Islet precursor cell (in vitro differentiated cells): ENCODE measurements at regions not wholly inside any gene's neighbourhood (a gene's known extent, or its start where the extent isn't known, plus 50 kb on each side); places are given as distances from the start of the nearest gene placed in this dataset.
"Not testable (repeated sequence)": the region's sequence is repeated elsewhere in the genome, so short reads cannot be mapped to it uniquely, and the experiment has no call there.

Experiments used
- DNase-seq: peaks from one replicate; pipeline ENCODE4 v3.0.0-alpha.2; 2018

DNA sequence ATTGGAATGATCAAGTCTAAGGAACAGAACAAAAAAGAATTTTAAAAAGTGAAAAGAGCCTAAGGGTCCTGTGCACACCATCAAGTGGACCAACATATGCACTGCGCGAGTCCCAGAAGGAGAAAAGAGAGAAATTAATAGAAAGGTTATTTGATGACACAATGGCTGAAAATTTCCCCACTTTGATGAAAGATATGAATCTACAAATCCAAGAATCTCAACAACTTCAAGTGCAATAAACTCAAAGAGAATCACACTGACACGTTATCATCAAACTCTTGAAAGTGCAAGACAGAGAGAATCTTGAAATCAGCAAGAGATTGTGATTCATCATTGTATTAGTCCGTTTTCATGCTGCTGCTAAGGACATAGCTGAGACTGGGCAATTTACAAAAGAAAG is 230.8 kb downstream of the ADAMTS15 start:
- DNase-seq, result no peak

GRCh38 chr11:130682471-130682870 is 233.8 kb downstream of the SNX19 start:
- DNase-seq, result not testable (repeated sequence)

DNA sequence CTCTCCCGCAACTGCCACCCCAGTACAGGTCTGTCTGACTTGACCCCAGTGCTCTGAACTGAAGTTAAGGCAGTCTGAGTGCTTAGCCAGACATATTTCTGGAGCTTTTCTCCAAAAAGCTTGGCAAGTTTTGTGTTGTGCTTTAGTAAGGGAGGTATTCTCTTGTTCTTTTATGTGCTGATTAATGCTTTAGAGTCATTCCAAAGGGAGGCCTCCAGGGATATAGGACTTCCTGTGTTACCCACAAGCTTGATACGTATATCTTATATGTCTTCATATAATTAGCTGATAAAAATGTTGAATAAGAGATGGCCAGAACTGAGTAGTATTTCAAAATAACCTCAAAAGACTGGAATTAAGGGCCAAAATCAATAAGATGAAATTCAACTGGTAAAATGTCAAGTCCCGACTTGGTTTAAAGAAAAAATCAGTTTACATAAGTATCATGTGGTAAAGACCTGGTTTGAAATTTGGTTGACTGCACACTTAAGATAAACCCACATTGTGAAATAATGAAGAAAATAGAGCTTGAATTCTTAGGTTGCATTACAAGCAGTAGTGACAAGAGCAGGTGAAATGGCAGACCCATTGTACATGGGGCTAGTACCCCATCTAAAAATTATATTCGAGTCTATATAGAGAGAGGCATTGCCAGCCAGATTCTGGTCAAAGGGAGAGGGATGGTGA is 226.9 kb downstream of the SNX19 start:
- no peak for DNase-seq

- no peak for DNase-seq
Observed at GRCh38 chr11:130691581-130691980, 224.7 kb downstream of the SNX19 start.

DNA sequence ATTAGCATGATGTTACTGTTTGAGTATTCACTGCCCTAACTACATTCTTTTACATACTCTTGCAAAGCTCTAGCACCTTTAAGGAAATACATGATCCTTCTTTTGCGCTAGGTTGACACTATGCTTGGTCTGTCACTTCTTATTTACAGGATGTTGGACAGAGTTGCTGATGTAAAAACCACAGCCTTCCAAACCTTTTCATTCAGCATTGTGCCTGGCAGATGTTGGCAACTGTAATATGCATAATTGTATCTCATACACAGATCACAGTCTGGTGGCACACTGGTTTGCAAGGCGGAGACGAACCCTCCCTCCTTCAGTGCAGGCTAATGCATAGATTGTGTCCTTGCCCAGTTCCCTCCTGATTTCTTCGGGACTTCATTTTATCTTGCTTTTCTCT is 224.1 kb downstream of the SNX19 start:
- DNase-seq, result no peak

GRCh38 chr11:130693543-130693942 is 222.7 kb downstream of the SNX19 start:
- DNase-seq, result no peak

DNA sequence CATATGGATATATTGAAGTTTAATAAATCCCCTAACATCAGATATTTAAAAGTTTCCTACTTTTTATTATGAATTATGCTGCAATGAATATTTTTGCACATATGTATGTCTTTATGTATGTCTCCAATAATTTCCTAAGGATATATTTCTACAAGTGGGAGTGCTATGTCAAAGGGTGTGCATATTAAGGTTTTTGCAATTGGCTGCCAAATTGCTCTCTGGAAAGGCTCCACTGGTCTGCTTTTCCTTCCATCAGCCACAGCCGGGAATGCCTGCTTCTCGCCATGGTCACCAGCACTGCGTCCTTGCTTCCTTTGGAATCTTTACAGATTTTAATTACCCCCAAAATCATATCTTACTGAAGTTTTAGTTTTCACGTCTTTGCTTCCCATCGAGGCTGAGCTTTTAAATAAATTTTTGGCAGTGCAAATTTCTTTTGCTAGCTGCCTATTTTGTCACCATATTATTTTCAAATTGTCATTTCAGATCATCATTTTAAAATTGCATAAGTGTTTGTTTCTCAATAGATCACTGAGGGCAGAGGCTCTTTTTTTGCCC is 221.7 kb downstream of the SNX19 start:
- no peak for DNase-seq

- DNase-seq, result no peak
Observed at GRCh38 chr11:130698174-130698573, 218.1 kb downstream of the SNX19 start.

- DNase-seq, result no peak
Observed at GRCh38 chr11:130699561-130699960, 216.7 kb downstream of the SNX19 start.

GRCh38 chr11:130700092-130700491 is 216.2 kb downstream of the SNX19 start:
- DNase-seq, result no peak

- DNase-seq, result no peak
Observed at GRCh38 chr11:130703489-130704190, 212.6 kb downstream of the SNX19 start.

- no peak for DNase-seq
Observed at GRCh38 chr11:130705670-130706421, 210.4 kb downstream of the SNX19 start.

DNA sequence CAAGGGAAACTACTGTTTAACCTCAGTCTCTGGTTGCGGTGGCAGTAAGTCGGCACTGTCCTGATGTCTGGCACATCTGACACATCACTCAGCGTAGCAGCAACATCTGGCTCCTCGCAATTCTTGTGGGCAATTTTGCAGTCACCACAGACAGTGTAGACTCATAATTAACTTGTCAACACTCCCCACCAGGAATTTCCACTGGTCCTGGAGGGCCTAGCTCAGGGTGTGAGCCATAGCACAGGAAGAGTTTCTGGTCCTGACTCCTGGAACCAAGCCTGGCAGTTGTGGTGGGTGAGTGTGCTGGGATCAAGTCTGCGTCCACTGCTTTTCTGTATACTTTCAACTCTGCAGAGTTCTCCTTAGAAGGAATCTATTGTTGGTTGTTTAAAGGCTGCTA is 209.7 kb downstream of the SNX19 start:
- no peak for DNase-seq

- DNase-seq, result no peak
Observed at GRCh38 chr11:130707217-130707616, 209.1 kb downstream of the SNX19 start.

- DNase-seq, result no peak
Observed at GRCh38 chr11:130709531-130709930, 206.7 kb downstream of the SNX19 start.

DNA sequence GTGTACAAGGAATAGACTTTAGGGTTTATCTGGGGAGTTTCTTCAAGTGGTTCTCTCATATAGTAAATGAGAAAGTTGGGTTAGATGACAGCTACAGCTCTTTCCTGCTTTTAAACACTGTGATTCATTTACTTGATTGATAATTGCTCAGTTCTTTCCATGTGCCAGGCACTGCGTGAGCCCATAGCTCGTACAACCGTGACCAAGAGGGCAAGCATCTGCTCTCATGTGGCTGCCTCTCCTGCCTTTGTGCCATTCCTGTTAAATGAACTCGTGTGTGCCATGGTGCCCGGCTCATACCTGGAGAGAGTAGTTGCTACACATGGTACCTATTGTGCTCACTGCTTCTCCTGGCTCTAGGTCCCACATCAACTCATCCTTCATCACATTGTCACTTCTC is 206.3 kb downstream of the SNX19 start:
- no peak for DNase-seq

DNA sequence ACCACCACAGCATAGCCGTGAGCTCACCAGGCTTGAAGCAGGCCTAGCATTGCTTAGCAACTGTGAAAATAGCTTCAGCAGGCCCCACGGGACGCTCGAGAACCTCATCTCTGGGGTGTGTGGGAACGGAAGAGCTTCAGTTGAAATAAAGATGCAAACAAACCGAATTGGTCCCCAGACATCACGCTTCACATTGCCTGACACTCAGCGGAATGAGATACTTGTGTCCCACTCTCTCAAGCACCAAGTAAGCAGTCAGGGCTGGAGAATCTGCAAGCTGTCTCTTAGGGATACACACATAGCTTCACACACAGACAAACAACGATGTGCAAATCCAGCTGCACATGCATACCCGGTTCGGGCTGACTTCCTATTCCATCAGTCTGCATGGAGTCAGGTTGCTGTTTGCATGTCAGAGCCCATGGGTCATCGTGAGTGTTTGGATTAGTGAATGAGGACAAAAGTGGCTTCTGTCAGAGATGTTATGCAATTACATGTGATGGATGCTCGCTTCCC is 205.7 kb downstream of the SNX19 start:
- no peak for DNase-seq

DNA sequence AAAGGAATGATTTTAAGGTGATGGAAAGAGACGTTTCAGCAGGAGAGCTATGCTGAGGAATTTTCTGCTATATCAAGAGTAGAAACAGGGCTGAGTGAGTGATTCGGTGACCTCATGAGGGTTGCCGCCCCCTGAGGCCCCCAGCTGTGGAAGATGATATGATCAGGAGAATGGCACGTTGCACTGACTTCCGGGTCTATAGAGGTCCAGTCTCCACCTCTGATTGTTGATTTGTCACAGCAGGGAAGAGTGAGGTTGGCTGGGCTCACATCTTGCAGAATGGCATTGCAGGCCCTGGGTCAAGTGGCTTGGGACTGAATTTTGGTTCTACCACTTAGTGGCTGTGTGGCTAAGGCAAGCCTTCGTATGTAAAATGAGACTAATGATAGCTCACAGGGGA is 205.1 kb downstream of the SNX19 start:
- DNase-seq, result no peak

- DNase-seq, result no peak
Observed at GRCh38 chr11:130712480-130712879, 203.8 kb downstream of the SNX19 start.

GRCh38 chr11:130715085-130715876 is 201.0 kb downstream of the SNX19 start:
- DNase-seq, result no peak

DNA sequence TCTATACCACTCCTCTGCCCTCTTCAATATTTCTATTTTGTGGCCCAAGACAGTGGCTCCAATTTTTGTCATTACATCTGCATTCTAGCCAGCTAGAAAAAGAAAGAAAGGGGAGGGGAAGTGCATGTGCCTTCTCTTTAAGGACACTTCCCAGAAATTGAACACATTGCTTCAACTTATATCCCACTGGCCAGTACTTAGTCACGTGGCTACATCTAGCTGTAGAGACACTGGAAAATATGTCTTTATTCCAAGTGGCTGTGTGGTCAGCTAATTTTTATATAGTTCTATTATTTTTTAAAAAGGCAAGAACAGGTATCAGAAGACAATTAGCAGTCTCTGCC is 200.4 kb downstream of the SNX19 start:
- no peak for DNase-seq

GRCh38 chr11:130718120-130718519 is 198.2 kb downstream of the SNX19 start:
- DNase-seq, result no peak
